H9 (cell line): ENCODE measurements at regions not wholly inside any gene's neighbourhood (a gene's known extent, or its start where the extent isn't known, plus 50 kb on each side); places are given as distances from the start of the nearest gene placed in this dataset.

ENCODE experiments used
- DNase-seq: peaks from one replicate; pipeline ENCODE4 v3.0.0-alpha.2; 2017
- H2AFZ ChIP-seq: one replicate; pipeline ENCODE4 v1.6.1; 2013; ENCODE audit warnings: mild to moderate bottlenecking, low read length, control low read depth, moderate library complexity
- H2AK5ac ChIP-seq: 2 replicates; pipeline ENCODE4 v1.6.1; 2013; ENCODE audit warnings: low read length, control low read depth, mixed read lengths; ENCODE audit not compliant: insufficient read length
- H2BK120ac ChIP-seq: one replicate; pipeline ENCODE4 v1.6.1; 2013; ENCODE audit warnings: low read depth, mild to moderate bottlenecking, low read length, control low read depth, inconsistent platforms; ENCODE audit not compliant: poor library complexity, severe bottlenecking
- H2BK12ac ChIP-seq: 2 replicates; pipeline ENCODE4 v1.6.1; 2013; ENCODE audit warnings: low read length, control low read depth, mixed read lengths, low read depth; ENCODE audit not compliant: insufficient read length
- H2BK15ac ChIP-seq: 2 replicates; pipeline ENCODE4 v1.6.1; 2013; ENCODE audit warnings: low read depth, low read length, control low read depth
- H2BK20ac ChIP-seq: one replicate; pipeline ENCODE4 v1.6.1; 2013; ENCODE audit warnings: low read depth, mild to moderate bottlenecking, low read length, control low read depth, inconsistent platforms; ENCODE audit not compliant: poor library complexity, severe bottlenecking
- H2BK5ac ChIP-seq: 2 replicates; pipeline ENCODE4 v1.6.1; 2013; ENCODE audit warnings: low read length, control low read depth, mixed read lengths; ENCODE audit not compliant: insufficient read length
- H3K14ac ChIP-seq: 2 replicates; pipeline ENCODE4 v1.6.1; 2013; ENCODE audit warnings: low read length, control low read depth; ENCODE audit not compliant: insufficient read depth
- H3K18ac ChIP-seq: 2 replicates; pipeline ENCODE4 v1.6.1; 2013; ENCODE audit warnings: low read depth, mild to moderate bottlenecking, mixed read lengths, low read length, control low read depth; ENCODE audit not compliant: insufficient read length
- H3K23ac ChIP-seq: 2 replicates; pipeline ENCODE4 v1.6.1; 2013; ENCODE audit warnings: low read length, control low read depth, mixed read lengths, low read depth; ENCODE audit not compliant: insufficient read length
- H3K23me2 ChIP-seq: 2 replicates; pipeline ENCODE4 v1.6.1; 2013; ENCODE audit warnings: low read depth, mild to moderate bottlenecking, mixed read lengths, low read length, control low read depth; ENCODE audit not compliant: insufficient read length, poor library complexity, severe bottlenecking
- H3K27ac ChIP-seq: 2 replicates; pipeline ENCODE4 v1.5.1; 2013; ENCODE audit warnings: low read length, control low read depth, mixed read lengths, low read depth; ENCODE audit not compliant: insufficient read length
- H3K27me3 ChIP-seq: 2 replicates; pipeline ENCODE4 v1.6.1; 2013; ENCODE audit warnings: low read length, control low read depth, inconsistent platforms; ENCODE audit not compliant: insufficient read depth
- H3K4ac ChIP-seq: 2 replicates; pipeline ENCODE4 v1.6.1; 2013; ENCODE audit warnings: low read depth, mild to moderate bottlenecking, control low read depth, inconsistent platforms, low read length, moderate library complexity
- H3K4me1 ChIP-seq: 2 replicates; pipeline ENCODE4 v1.6.1; 2013; ENCODE audit warnings: low read length, control low read depth, inconsistent platforms; ENCODE audit not compliant: insufficient read depth
- H3K4me2 ChIP-seq: 2 replicates; pipeline ENCODE4 v1.6.1; 2013; ENCODE audit warnings: low read length, control low read depth, mixed read lengths; ENCODE audit not compliant: insufficient read length, insufficient read depth
- H3K56ac ChIP-seq: 2 replicates; pipeline ENCODE4 v1.6.1; 2013; ENCODE audit warnings: low read depth, mild to moderate bottlenecking, mixed read lengths, low read length, control low read depth; ENCODE audit not compliant: insufficient read length
- H3K79me1 ChIP-seq: 2 replicates; pipeline ENCODE4 v1.6.1; 2013; ENCODE audit warnings: low read depth, mild to moderate bottlenecking, moderate library complexity, low read length, control low read depth, inconsistent platforms; ENCODE audit not compliant: insufficient read depth, poor library complexity, severe bottlenecking
- H3K79me2 ChIP-seq: 2 replicates; pipeline ENCODE4 v1.6.1; 2013; ENCODE audit warnings: low read length, control low read depth, inconsistent platforms; ENCODE audit not compliant: insufficient read depth
- H3K9ac ChIP-seq: 2 replicates; pipeline ENCODE4 v1.6.1; 2013; ENCODE audit warnings: low read length, control low read depth, mixed read lengths; ENCODE audit not compliant: insufficient read length; ENCODE audit errors: extremely low read depth
- H3K9me3 ChIP-seq: one replicate; pipeline ENCODE4 v1.6.1; 2013; ENCODE audit warnings: low read depth, low read length, inconsistent platforms; ENCODE audit not compliant: control insufficient read depth
- H3T11ph ChIP-seq: one replicate; pipeline ENCODE4 v1.6.1; 2013; ENCODE audit warnings: mild to moderate bottlenecking, low read length, control low read depth, inconsistent platforms
- H4K20me1 ChIP-seq: one replicate; pipeline ENCODE4 v1.6.1; 2013; ENCODE audit not compliant: control insufficient read depth, insufficient read length, insufficient read depth
- H4K5ac ChIP-seq: 2 replicates; pipeline ENCODE4 v1.6.1; 2013; ENCODE audit warnings: low read depth, mild to moderate bottlenecking, mixed read lengths, low read length, control low read depth; ENCODE audit not compliant: insufficient read length
- H4K8ac ChIP-seq: replicated peaks from 2 replicates; pipeline ENCODE4 v1.6.1; 2013; ENCODE audit warnings: low read length, control low read depth, mixed read lengths, low read depth; ENCODE audit not compliant: insufficient read length
- H4K91ac ChIP-seq: 2 replicates; pipeline ENCODE4 v1.6.1; 2013; ENCODE audit warnings: low read depth, mild to moderate bottlenecking, moderate library complexity, mixed read lengths, low read length, control low read depth; ENCODE audit not compliant: insufficient read length
- H3K27ac Mint-ChIP-seq, 3 experiments: 2 replicates in 2 of 3; 3 replicates in 1 of 3; pipeline ENCODE4 v1.8.0; 2020 to 2021; ENCODE audit warnings: mixed read lengths in 3 of 3, mild to moderate bottlenecking in 1 of 3, moderate library complexity in 1 of 3
- H3K27me3 Mint-ChIP-seq: 2 replicates; pipeline ENCODE4 v1.8.0; 2021; ENCODE audit warnings: low read depth, mild to moderate bottlenecking, moderate library complexity, mixed read lengths
- H3K36me3 Mint-ChIP-seq, 3 experiments: 2 replicates in 2 of 3; 3 replicates in 1 of 3; pipeline ENCODE4 v1.8.0; 2020 to 2021; ENCODE audit warnings: low read depth in 3 of 3, mixed read lengths in 3 of 3; ENCODE audit not compliant: insufficient read depth in 1 of 3
- H3K4me1 Mint-ChIP-seq, 2 experiments: 2 replicates each; pipeline ENCODE4 v1.8.0; 2020; ENCODE audit warnings: mixed read lengths in 2 of 2
- H3K4me3 Mint-ChIP-seq, 2 experiments: 2 replicates in 1 of 2; 3 replicates in 1 of 2; pipeline ENCODE4 v1.8.0; 2020 to 2021; ENCODE audit warnings: mild to moderate bottlenecking in 2 of 2, mixed read lengths in 2 of 2, moderate library complexity in 1 of 2
- H3K9me3 Mint-ChIP-seq, 2 experiments: 2 replicates in 1 of 2; 3 replicates in 1 of 2; pipeline ENCODE4 v1.8.0; 2020; ENCODE audit warnings: mild to moderate bottlenecking in 2 of 2, mixed read lengths in 2 of 2, moderate library complexity in 1 of 2
- CTCF ChIP-seq: fragments of 200-600 bp; sonication (generic); conservative IDR thresholded peaks from 3 replicates; pipeline ENCODE4 v1.8.0; 2021; ENCODE audit warnings: antibody characterized with exemption, mild to moderate bottlenecking
- WGBS: extraction: QIAGEN DNeasy Blood & Tissue Kit; methylation state at CpG from one replicate; pipeline ENCODE4 v1.1.7; 2013; ENCODE audit warnings: missing lambda C conversion rate, low lambda C conversion rate, mixed read lengths; ENCODE audit not compliant: insufficient read length; ENCODE audit errors: extremely low coverage; 5-methylcytosine and 5-hydroxymethylcytosine counted together

GRCh38 chr4:181968371-181968770 is 274.8 kb upstream of the TENM3 start:
- Mint-ChIP-seq H3K27ac (no peak overlapping the region), H3K4me1 (peaks cover 18 to 21% of the 10 kb centered on the region in 2 experiments), H3K36me3 (peaks cover 0 to 3% (median 0%) of the 10 kb centered on the region in 3 experiments; a peak in 2 of 7 replicates), H3K4me3 (no peak overlapping the region), H3K27me3 (no peaks in the 10 kb centered on the region), H3K9me3 (peaks cover 0 to 2% of the 10 kb centered on the region in 2 experiments; a peak in 1 of 5 replicates)
- no CpG with 5 or more reads among the region's 6 CpGs for WGBS
- no peak overlapping the region for H4K8ac ChIP-seq
- no peak overlapping the region for H3K23ac ChIP-seq
- H3K14ac ChIP-seq = no peak overlapping the region
- no peaks in the 10 kb centered on the region for H4K20me1 ChIP-seq
- H4K5ac ChIP-seq = no peak overlapping the region
- no peak overlapping the region for H3K18ac ChIP-seq
- no peaks in the 10 kb centered on the region for H3K79me2 ChIP-seq
- H3T11ph ChIP-seq = no peak overlapping the region
- H3K9ac ChIP-seq = no peak overlapping the region
- H2BK5ac ChIP-seq = no peak overlapping the region
- no peak overlapping the region for H2AK5ac ChIP-seq
- no peak overlapping the region for H4K91ac ChIP-seq
- no peak overlapping the region for H2BK20ac ChIP-seq
- DNase-seq = no peak
- no peaks in the 10 kb centered on the region for H3K27me3 ChIP-seq
- TF ChIP-seq CTCF = no peak
- H2BK15ac ChIP-seq = no peak overlapping the region
- no peaks in the 10 kb centered on the region for H3K9me3 ChIP-seq
- no peak overlapping the region for H3K27ac ChIP-seq
- no peaks in the 10 kb centered on the region for H3K23me2 ChIP-seq
- H2BK120ac ChIP-seq = no peak overlapping the region
- no peak overlapping the region for H2AFZ ChIP-seq
- H3K4ac ChIP-seq = no peak overlapping the region
- H3K56ac ChIP-seq = no peak overlapping the region
- H3K4me1 ChIP-seq = peaks cover 4% of the 10 kb centered on the region; the same call in 1 of the 2 replicates
- H3K79me1 ChIP-seq = no peaks in the 10 kb centered on the region
- no peak overlapping the region for H3K4me2 ChIP-seq
- H2BK12ac ChIP-seq = no peak overlapping the region
